Right atrium auricular region (tissue), 2 donors: ENCODE measurements at regions not wholly inside any gene's neighbourhood (a gene's known extent, or its start where the extent isn't known, plus 50 kb on each side); places are given as distances from the start of the nearest gene placed in this dataset.

Experiments used
- DNase-seq: peaks from one replicate; pipeline ENCODE4 v3.0.0-alpha.2; 2019; ENCODE audit warnings: low spot score
- H3K27ac ChIP-seq, 2 donors: fragments of 200-600 bp; sonication (generic); 1 replicate in 1 of 2; 2 replicates in 1 of 2; pipeline ENCODE4 v1.5.1; 2016 to 2019
- H3K27me3 ChIP-seq, 2 donors: fragments of 200-600 bp; sonication (generic); one replicate each; pipeline versions ENCODE4 v1.5.1 to v1.6.0; 2017 to 2019
- H3K36me3 ChIP-seq: fragments of 200-600 bp; sonication (generic); one replicate; pipeline ENCODE4 v1.5.1; 2016
- H3K4me1 ChIP-seq, 2 donors: fragments of 200-600 bp; sonication (generic); one replicate each; pipeline versions ENCODE4 v1.5.1 to v1.6.0; 2017 to 2019
- H3K4me3 ChIP-seq, 2 donors: fragments of 200-600 bp; sonication (generic); 1 replicate in 1 of 2; 2 replicates in 1 of 2; pipeline ENCODE4 v1.5.1; 2017 to 2019; ENCODE audit warnings: mild to moderate bottlenecking in 1 of 2, moderate library complexity in 1 of 2
- H3K9me3 ChIP-seq, 2 donors: fragments of 200-600 bp; sonication (generic); one replicate each; pipeline ENCODE4 v1.5.1; 2019
- TF ChIP-seq, protein P1 (sequence below), 2 donors: fragments of 200-600 bp; sonication (generic); IDR thresholded peaks; one replicate each; pipeline ENCODE4 v1.5.1; 2019; ENCODE audit warnings: antibody characterized with exemption in 2 of 2

DNA sequence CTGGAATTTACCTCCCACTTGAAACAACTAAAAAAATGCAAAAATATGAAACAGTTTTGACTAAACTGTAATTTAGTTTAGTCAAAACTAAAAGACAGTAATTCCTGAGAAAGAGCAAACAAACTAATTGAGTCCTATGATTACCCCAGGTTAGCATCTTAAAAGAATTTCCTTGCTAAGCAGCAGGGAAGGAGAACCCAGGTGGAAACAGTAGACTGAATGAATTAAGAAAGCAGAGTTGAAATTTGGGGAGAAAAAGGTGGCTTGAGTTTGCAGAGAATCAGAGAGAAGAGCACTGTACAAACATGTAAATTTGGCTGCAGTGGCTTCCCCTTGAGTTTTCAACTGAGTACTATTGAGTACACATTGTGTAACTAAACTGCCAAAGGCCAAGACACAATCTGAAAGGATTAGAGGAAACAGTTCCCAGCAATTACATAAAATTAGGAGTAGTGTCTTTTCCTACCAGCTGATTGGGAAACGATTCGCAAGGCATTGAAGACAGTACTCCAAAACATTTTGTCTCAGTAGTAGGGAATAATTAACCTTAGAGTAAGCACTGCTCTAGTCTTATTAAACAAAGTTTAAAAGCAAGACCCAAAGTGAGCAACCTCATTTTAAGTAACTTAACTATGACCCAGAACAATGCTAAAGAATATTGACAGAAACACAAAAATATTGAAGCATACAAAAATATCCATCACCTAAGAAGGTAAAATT is 820.5 kb downstream of the DACH1 start:
- H3K27ac ChIP-seq, result no peak overlapping the region
- no peaks in the 10 kb centered on the region for H3K36me3 ChIP-seq
- no peaks in the 10 kb centered on the region for H3K9me3 ChIP-seq
- no peak for DNase-seq
- no peak overlapping the region for H3K4me3 ChIP-seq
- no peaks in the 10 kb centered on the region for H3K27me3 ChIP-seq
- H3K4me1 ChIP-seq, result no peaks in the 10 kb centered on the region
- TF ChIP-seq, protein P1, sequence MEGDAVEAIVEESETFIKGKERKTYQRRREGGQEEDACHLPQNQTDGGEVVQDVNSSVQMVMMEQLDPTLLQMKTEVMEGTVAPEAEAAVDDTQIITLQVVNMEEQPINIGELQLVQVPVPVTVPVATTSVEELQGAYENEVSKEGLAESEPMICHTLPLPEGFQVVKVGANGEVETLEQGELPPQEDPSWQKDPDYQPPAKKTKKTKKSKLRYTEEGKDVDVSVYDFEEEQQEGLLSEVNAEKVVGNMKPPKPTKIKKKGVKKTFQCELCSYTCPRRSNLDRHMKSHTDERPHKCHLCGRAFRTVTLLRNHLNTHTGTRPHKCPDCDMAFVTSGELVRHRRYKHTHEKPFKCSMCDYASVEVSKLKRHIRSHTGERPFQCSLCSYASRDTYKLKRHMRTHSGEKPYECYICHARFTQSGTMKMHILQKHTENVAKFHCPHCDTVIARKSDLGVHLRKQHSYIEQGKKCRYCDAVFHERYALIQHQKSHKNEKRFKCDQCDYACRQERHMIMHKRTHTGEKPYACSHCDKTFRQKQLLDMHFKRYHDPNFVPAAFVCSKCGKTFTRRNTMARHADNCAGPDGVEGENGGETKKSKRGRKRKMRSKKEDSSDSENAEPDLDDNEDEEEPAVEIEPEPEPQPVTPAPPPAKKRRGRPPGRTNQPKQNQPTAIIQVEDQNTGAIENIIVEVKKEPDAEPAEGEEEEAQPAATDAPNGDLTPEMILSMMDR (IDR thresholded peaks at IDR 0.05), result no peak

DNA sequence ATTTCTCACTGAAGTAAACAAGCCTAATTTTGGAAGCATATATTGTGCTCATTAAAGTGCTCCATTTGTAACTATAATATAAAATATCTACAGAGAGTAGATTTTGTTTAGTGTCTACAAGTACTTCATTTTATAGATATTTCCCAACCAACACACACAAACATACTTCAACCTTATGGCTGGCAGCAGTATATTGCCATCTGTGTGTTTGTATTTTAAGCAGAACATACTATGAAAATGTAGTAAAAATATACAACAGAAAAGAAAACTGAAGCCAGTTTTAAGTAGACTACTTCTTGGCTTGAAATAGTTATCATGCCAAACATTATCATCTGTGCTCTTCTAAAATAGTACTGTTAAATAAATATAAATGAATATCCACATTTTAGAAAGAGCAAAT is 821.9 kb downstream of the DACH1 start:
- Histone ChIP-seq H3K9me3 (no peaks in the 10 kb centered on the region), H3K36me3 (no peaks in the 10 kb centered on the region), H3K27me3 (no peaks in the 10 kb centered on the region), H3K4me3 (no peak overlapping the region), H3K4me1 (no peaks in the 10 kb centered on the region), H3K27ac (no peak overlapping the region)
- TF ChIP-seq, protein P1 (IDR thresholded peaks at IDR 0.05), result no peak
- DNase-seq, result no peak

- H3K27ac ChIP-seq, result no peak overlapping the region
- H3K4me3 ChIP-seq, result no peak overlapping the region
- H3K27me3 ChIP-seq, result no peaks in the 10 kb centered on the region
- no peaks in the 10 kb centered on the region for H3K9me3 ChIP-seq
- TF ChIP-seq, protein P1 (IDR thresholded peaks at IDR 0.05), result no peak
- H3K36me3 ChIP-seq, result no peaks in the 10 kb centered on the region
- DNase-seq, result no peak
- H3K4me1 ChIP-seq, result no peaks in the 10 kb centered on the region
These were observed 827.6 kb downstream of the DACH1 start for GRCh38 chr13:71039440-71039839.

GRCh38 chr13:71034018-71034417 is 833.0 kb downstream of the DACH1 start:
- Histone ChIP-seq H3K4me1 (no peaks in the 10 kb centered on the region), H3K4me3 (no peak overlapping the region), H3K36me3 (no peaks in the 10 kb centered on the region), H3K27ac (no peak overlapping the region), H3K9me3 (peaks cover 0 to 6% of the 10 kb centered on the region in 2 donors), H3K27me3 (no peaks in the 10 kb centered on the region)
- TF ChIP-seq, protein P1 (IDR thresholded peaks at IDR 0.05), result no peak
- no peak for DNase-seq

DNA sequence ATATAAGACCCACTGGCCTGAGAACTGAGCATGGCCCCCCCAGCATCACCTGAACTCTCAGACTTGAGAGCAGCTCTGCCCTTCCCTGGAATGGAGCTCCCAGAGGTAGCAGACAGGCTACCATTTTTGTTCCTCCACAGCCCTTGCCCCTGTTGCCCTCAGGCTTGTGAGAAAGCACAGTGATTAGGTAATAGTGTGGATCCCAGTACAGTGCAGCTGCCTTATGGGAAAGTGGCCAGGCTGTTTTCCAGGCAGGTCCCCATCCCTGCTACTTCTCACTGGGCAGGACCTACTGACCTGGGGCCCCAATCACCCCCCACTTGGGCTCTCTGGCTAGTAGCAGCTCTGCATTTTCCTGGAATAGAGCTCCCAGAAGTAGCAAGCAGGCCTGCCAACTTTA is 834.0 kb downstream of the DACH1 start:
- Histone ChIP-seq H3K9me3 (peaks cover 0 to 13% of the 10 kb centered on the region in 2 donors), H3K4me3 (no peak overlapping the region), H3K36me3 (no peaks in the 10 kb centered on the region), H3K4me1 (no peaks in the 10 kb centered on the region), H3K27ac (no peak overlapping the region), H3K27me3 (no peaks in the 10 kb centered on the region)
- TF ChIP-seq, protein P1 (IDR thresholded peaks at IDR 0.05), result no peak
- DNase-seq, result no peak

- no peak overlapping the region for H3K4me3 ChIP-seq
- no peaks in the 10 kb centered on the region for H3K36me3 ChIP-seq
- no peaks in the 10 kb centered on the region for H3K27me3 ChIP-seq
- no peaks in the 10 kb centered on the region for H3K4me1 ChIP-seq
- TF ChIP-seq, protein P1 (IDR thresholded peaks at IDR 0.05), result no peak
- no peak overlapping the region for H3K27ac ChIP-seq
- peaks cover 0 to 13% of the 10 kb centered on the region in 2 donors for H3K9me3 ChIP-seq
- DNase-seq, result no peak
These were observed 836.2 kb downstream of the DACH1 start for GRCh38 chr13:71030784-71031183.
